A549 (cell line): ENCODE measurements at regions not wholly inside any gene's neighbourhood (a gene's known extent, or its start where the extent isn't known, plus 50 kb on each side); places are given as distances from the start of the nearest gene placed in this dataset.

Source experiments
- HDAC2 ChIP-seq: fragments of 200-600 bp; sonication (generic); IDR thresholded peaks from 2 replicates; pipeline ENCODE4 v1.6.1; 2016
- PHF8 ChIP-seq: fragments of 200-600 bp; sonication (generic); IDR thresholded peaks from 2 replicates; pipeline ENCODE4 v1.6.1; 2016; ENCODE audit warnings: low read depth, mild to moderate bottlenecking, antibody characterized with exemption, moderate library complexity, borderline replicate concordance
- POLR2A ChIP-seq: IDR thresholded peaks from 2 replicates; pipeline ENCODE4 v1.6.1; 2012; ENCODE audit warnings: mild to moderate bottlenecking, low read length
- RAD21 ChIP-seq, 2 experiments: fragments of >200 bp in 1 of 2; sonication (Bioruptor Twin) in 1 of 2; formaldehyde crosslinking in 1 of 2; IDR thresholded peaks in 1 of 2; conservative IDR thresholded peaks in 1 of 2; 2 replicates in 1 of 2; 3 replicates in 1 of 2; pipeline ENCODE4 v1.6.1; 2012 to 2018; ENCODE audit warnings: inconsistent platforms in 1 of 2
- RFX5 ChIP-seq: fragments of 450-650 bp; IDR thresholded peaks from 2 replicates; pipeline ENCODE4 v1.7.1; 2014; ENCODE audit warnings: antibody characterized with exemption, mild to moderate bottlenecking, moderate library complexity
- TF ChIP-seq, protein P1 (sequence below): fragments of >200 bp; sonication (Bioruptor Twin); formaldehyde crosslinking; IDR thresholded peaks from 3 replicates; pipeline ENCODE4 v1.5.1; 2016
- TF ChIP-seq, protein P2 (sequence below): fragments of 450-650 bp; IDR thresholded peaks from 2 replicates; pipeline ENCODE4 v1.6.1; 2014; ENCODE audit warnings: antibody characterized with exemption

DNA sequence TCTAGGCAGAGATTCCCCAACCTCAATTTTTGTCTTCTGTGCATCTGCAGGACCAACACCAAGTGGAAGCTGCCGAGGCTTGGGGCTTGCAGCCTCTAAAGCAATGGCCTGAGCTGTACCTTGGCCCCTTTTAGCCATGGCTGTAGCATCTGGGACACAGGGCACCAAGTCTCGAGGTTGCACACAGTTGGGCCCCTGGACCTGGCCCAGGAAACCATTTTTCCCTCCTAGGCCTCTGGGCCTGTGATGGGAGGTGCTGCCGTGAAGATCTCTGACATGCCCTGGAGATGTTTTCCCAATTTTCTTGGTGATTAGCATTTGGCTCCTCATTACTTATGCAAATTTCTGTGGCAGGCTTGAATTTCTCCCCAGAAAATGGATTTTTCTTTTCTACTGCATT is 105.7 kb upstream of the LDAH start:
- TF ChIP-seq, protein P1, sequence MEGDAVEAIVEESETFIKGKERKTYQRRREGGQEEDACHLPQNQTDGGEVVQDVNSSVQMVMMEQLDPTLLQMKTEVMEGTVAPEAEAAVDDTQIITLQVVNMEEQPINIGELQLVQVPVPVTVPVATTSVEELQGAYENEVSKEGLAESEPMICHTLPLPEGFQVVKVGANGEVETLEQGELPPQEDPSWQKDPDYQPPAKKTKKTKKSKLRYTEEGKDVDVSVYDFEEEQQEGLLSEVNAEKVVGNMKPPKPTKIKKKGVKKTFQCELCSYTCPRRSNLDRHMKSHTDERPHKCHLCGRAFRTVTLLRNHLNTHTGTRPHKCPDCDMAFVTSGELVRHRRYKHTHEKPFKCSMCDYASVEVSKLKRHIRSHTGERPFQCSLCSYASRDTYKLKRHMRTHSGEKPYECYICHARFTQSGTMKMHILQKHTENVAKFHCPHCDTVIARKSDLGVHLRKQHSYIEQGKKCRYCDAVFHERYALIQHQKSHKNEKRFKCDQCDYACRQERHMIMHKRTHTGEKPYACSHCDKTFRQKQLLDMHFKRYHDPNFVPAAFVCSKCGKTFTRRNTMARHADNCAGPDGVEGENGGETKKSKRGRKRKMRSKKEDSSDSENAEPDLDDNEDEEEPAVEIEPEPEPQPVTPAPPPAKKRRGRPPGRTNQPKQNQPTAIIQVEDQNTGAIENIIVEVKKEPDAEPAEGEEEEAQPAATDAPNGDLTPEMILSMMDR, result no peak
- TF ChIP-seq RAD21 (conservative IDR thresholded peaks at IDR 0.05 in 1 of 2, IDR thresholded peaks at IDR 0.05 in 1 of 2) (no peak), RFX5 (no peak), PHF8 (no peak), HDAC2 (no peak), POLR2A (no peak)
- TF ChIP-seq, protein P2, sequence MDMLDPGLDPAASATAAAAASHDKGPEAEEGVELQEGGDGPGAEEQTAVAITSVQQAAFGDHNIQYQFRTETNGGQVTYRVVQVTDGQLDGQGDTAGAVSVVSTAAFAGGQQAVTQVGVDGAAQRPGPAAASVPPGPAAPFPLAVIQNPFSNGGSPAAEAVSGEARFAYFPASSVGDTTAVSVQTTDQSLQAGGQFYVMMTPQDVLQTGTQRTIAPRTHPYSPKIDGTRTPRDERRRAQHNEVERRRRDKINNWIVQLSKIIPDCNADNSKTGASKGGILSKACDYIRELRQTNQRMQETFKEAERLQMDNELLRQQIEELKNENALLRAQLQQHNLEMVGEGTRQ, result no peak
